ENCODE measurements at regions not wholly inside any gene's neighbourhood (a gene's known extent, or its start where the extent isn't known, plus 50 kb on each side); places are given as distances from the start of the nearest gene placed in this dataset.

- Histone ChIP-seq H3K27me3 (peaks cover 3% of the 10 kb centered on the region), H3K9me3 (no peaks in the 10 kb centered on the region), H3K36me3 (no peaks in the 10 kb centered on the region), H3K27ac (no peak overlapping the region), H3K4me1 (no peaks in the 10 kb centered on the region), H3K4me3 (no peak overlapping the region)
- intact Hi-C loops (cut with DNase I; ENCODE audit: low total_unique reads) (no loop called here), in situ Hi-C loops (cut with MboI; ENCODE audit: low pct_ligation_motif_present in 1 of 4, low pct_unique_long_range_greater_than_20kb in 1 of 4, low sequenced_read_pairs in 3 of 4) (no loop called here)
- 73 to 83% methylated on average over 5 of the region's 5 CpGs for WGBS, 2 donors (ENCODE audit: low coverage in 1 of 2)
- TF ChIP-seq POLR2A (IDR thresholded peaks at IDR 0.05) (no peak), POLR2AphosphoS5 (IDR thresholded peaks at IDR 0.05) (no peak), EP300 (IDR thresholded peaks at IDR 0.05; ENCODE audit: low read depth) (no peak), CTCF (IDR thresholded peaks at IDR 0.05) (no peak)
- DNase-seq = no peak
Measured at GRCh38 chr4:57211131-57211530, 100.9 kb upstream of the IGFBP7 start.

- H3K27ac ChIP-seq = no peak overlapping the region
- TF ChIP-seq EP300 (IDR thresholded peaks at IDR 0.05; ENCODE audit: low read depth) (no peak), POLR2AphosphoS5 (IDR thresholded peaks at IDR 0.05) (no peak), CTCF (IDR thresholded peaks at IDR 0.05) (no peak), POLR2A (IDR thresholded peaks at IDR 0.05) (no peak)
Measured at GRCh38 chr4:57206172-57206571, 96.0 kb upstream of the IGFBP7 start.

GRCh38 chr4:57205580-57205979, 95.4 kb upstream of the IGFBP7 start:
- Histone ChIP-seq H3K36me3 (no peaks in the 10 kb centered on the region), H3K27ac (no peak overlapping the region), H3K4me3 (no peak overlapping the region), H3K27me3 (peaks cover 3% of the 10 kb centered on the region), H3K9me3 (no peaks in the 10 kb centered on the region), H3K4me1 (no peaks in the 10 kb centered on the region)
- in situ Hi-C loops (cut with MboI; ENCODE audit: low pct_ligation_motif_present in 1 of 4, low pct_unique_long_range_greater_than_20kb in 1 of 4, low sequenced_read_pairs in 3 of 4) (no loop called here), intact Hi-C loops (cut with DNase I; ENCODE audit: low total_unique reads) (no loop called here)
- 77 to 90% methylated on average over 1 of the region's 1 CpG for WGBS, 2 donors (ENCODE audit: low coverage in 1 of 2)
- no peak for TF ChIP-seq CTCF (IDR thresholded peaks at IDR 0.05)
- no peak for TF ChIP-seq POLR2A (IDR thresholded peaks at IDR 0.05)
- no peak for TF ChIP-seq EP300 (IDR thresholded peaks at IDR 0.05; ENCODE audit: low read depth)
- TF ChIP-seq POLR2AphosphoS5 (IDR thresholded peaks at IDR 0.05) = no peak
- DNase-seq = no peak

More at GRCh38 chr4:57206172-57206571, 96.0 kb upstream of the IGFBP7 start:
- Histone ChIP-seq H3K4me1 (no peaks in the 10 kb centered on the region), H3K9me3 (no peaks in the 10 kb centered on the region), H3K36me3 (no peaks in the 10 kb centered on the region), H3K4me3 (no peak overlapping the region), H3K27me3 (peaks cover 3% of the 10 kb centered on the region)
- intact Hi-C loops (cut with DNase I; ENCODE audit: low total_unique reads) (no loop called here), in situ Hi-C loops (cut with MboI; ENCODE audit: low pct_ligation_motif_present in 1 of 4, low pct_unique_long_range_greater_than_20kb in 1 of 4, low sequenced_read_pairs in 3 of 4) (no loop called here)
- no peak for DNase-seq
- 96% methylated on average over 2 of the region's 2 CpGs; no CpG with 5 or more reads in 1 of the 2 donors for WGBS, 2 donors (ENCODE audit: low coverage in 1 of 2)

- H3K4me1 ChIP-seq = no peaks in the 10 kb centered on the region
- intact Hi-C loops (cut with DNase I; ENCODE audit: low total_unique reads) = no loop called here
- H3K36me3 ChIP-seq = no peaks in the 10 kb centered on the region
- TF ChIP-seq POLR2AphosphoS5 (IDR thresholded peaks at IDR 0.05) (no peak), EP300 (IDR thresholded peaks at IDR 0.05; ENCODE audit: low read depth) (no peak), POLR2A (IDR thresholded peaks at IDR 0.05) (no peak), CTCF (IDR thresholded peaks at IDR 0.05) (no peak)
- no peak overlapping the region for H3K4me3 ChIP-seq
- no peak overlapping the region for H3K27ac ChIP-seq
- no peaks in the 10 kb centered on the region for H3K9me3 ChIP-seq
- no peaks in the 10 kb centered on the region for H3K27me3 ChIP-seq
- 55 to 68% methylated on average over 5 to 7 of the region's 7 CpGs for WGBS, 2 donors (ENCODE audit: low coverage in 1 of 2)
- in situ Hi-C loops (cut with MboI; ENCODE audit: low pct_ligation_motif_present in 1 of 4, low pct_unique_long_range_greater_than_20kb in 1 of 4, low sequenced_read_pairs in 3 of 4) = no loop called here
- DNase-seq = no peak
Measured at GRCh38 chr4:57200799-57201327, 90.7 kb upstream of the IGFBP7 start.

Data from transverse colon (tissue), 4 donors.